Endometrium (tissue), 2 donors: ENCODE measurements at regions not wholly inside any gene's neighbourhood (a gene's known extent, or its start where the extent isn't known, plus 50 kb on each side); places are given as distances from the start of the nearest gene placed in this dataset.
"Not testable (repeated sequence)": the region's sequence is repeated elsewhere in the genome, so short reads cannot be mapped to it uniquely, and the experiment has no call there.

Source experiments
- FAIRE-seq: peaks from 2 replicates; lab custom pipeline; 2012; peaks lifted over from hg19 to GRCh38; lab: Jason Lieb, UNC
- donor health status: control.
- donor health status: control.

DNA sequence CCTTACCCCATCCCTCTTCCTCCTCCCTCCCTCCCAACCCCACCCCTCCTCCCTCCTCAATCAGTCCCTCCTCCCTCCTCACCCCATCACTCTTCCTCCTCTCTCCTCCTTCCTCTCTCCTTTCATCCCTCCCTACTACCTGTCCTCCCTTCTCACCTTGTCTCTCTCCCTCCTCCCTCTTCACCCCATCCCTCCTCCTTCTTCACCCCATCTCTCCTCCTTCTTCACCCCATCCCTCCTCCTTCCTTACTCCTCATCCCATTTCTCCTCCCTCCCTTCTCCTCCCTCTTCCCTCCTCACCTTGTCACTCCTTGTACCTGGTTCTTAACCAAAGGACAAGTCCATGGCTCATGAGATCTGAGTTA, 222.4 kb downstream of the TTLL2 start:
- no peak for FAIRE-seq

DNA sequence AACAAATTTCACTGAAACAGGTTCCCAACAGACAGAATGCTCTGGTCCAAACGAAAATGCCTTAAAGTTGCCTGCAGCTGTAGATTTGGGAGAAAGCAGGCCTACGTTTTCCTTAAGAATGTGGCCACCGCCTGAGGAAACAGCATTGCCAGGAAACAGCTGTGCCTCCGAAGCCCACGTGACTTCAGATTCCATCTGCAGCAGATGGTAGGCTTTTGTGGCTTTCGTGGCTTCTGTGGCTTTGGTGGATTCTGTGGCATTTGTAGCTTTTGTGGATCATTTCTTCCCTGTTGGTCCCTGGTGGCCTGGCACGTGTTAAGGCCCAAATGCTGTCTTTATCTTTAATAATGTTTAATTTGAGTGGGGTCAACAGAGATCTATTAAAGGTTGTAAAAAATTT, 222.9 kb downstream of the TTLL2 start:
- no peak for FAIRE-seq

DNA sequence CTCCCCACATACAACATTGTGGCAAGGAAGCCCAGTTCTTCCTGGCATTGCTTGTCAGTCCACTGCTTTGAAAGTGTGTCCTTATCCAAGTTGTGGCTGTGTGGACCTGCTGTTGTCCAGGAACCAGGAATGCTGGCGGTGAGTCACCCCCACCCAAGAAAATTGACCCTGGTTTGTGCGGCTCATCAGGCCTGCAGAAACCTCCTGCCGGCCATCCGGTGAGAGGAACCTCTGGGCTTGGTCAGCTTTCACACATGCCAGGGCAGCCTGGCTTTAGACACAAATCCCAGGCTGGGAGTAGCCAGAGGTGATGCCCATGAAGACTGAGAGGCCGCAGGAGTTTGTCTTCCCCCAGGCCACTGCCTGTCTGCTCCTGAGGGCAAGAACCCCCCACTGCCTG, 223.6 kb downstream of the TTLL2 start:
- FAIRE-seq = no peak

DNA sequence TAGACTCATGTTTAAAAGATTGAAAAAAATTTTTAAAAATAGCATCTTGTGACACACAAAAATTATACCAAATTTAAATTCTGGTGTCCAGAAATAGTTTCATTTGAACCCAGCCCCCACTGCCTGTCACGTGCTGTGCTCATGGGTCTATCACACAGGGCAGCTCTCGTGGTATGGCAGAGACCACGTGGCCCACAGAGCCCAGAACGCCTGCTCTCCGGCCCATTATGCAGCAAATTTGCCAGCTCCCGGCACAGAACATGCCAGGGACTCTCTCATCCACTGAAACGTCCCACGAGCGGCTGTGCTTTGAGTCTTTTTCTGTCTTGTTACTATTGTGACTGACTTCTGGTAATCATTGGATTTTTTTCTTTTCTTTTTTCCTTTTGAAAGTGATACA, 224.3 kb downstream of the TTLL2 start:
- FAIRE-seq = no peak

DNA sequence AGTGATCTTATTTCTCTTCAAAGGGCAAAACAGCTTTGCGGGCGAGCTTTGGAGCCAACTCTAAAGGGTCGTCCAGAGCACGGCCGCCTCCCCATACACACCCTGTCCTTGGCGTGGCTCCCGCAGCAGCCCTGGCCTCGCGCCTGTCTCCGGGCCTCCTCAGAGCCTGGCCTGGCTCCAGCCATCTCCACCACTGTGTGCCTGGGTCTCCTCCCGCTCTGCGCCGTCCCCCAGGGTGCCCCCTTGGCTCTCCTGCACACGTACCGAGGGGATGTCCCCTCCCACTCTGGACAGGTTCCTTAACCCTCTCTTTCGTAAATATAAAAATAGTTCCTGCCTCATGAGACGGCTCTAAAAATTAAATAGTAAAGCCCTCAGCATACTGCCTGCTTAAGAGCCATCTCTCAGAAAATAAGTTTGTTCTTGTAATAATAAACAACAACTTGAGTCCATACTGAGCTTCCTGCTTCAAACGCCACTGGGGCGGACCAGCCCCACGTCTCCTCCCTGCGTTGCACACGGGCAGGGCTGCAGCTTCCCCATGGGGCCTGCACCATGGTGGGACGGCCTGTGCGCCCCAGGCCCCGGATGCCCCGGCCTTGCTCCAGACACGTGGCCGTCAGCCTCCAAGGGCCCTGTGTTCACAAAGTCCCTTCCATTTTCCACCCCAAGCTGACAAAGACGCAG, 226.2 kb downstream of the TTLL2 start:
- no peak for FAIRE-seq

DNA sequence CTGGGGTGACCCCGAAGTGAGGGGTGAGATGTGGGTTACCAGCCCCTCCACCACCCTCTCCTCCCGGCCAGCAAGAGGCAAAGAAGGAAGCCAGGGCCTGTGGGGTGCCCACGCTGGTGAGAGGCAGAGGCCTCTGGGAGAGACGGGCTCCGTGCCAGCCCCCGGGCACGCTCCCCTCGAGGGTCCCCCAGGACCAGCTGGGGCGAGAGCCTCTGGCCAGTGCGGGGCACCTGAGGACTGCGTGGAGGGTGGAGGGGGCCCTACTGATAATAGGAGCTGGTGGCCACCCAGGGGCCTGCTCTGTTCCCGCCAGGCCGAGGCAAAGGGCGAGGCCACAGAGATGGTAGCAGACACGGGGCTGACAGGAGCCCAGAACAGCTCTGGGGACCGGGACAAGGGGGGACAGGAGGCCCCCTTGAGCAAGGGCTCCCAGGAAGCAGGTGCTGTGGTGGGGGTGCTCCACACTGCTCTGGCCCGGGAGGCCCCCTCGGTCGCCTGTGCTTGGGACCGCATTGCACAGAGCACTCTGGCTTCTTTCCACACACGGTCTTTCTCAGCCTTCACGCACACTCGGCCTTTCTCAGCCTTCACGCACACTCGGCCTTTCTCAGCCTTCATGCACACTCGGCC, 226.9 kb downstream of the TTLL2 start:
- no peak for FAIRE-seq

DNA sequence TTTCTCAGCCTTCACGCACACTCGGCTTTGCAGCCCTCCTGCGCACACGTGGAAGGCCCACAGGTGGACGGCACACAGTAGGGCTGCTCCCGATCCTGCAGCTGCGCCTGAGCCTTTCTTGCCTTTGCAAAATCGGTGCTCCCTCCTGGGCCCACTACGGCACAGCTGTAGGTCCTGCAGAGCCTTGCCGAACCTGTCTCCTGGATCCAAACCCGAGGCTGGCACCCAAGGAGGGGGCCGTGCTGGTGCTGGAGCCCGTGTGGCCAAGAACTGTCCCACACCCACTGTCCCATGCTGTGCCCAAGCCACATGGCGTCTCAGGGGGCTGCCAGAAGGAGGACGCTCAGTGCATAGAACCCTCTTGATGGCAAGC, 227.4 kb downstream of the TTLL2 start:
- no peak for FAIRE-seq

DNA sequence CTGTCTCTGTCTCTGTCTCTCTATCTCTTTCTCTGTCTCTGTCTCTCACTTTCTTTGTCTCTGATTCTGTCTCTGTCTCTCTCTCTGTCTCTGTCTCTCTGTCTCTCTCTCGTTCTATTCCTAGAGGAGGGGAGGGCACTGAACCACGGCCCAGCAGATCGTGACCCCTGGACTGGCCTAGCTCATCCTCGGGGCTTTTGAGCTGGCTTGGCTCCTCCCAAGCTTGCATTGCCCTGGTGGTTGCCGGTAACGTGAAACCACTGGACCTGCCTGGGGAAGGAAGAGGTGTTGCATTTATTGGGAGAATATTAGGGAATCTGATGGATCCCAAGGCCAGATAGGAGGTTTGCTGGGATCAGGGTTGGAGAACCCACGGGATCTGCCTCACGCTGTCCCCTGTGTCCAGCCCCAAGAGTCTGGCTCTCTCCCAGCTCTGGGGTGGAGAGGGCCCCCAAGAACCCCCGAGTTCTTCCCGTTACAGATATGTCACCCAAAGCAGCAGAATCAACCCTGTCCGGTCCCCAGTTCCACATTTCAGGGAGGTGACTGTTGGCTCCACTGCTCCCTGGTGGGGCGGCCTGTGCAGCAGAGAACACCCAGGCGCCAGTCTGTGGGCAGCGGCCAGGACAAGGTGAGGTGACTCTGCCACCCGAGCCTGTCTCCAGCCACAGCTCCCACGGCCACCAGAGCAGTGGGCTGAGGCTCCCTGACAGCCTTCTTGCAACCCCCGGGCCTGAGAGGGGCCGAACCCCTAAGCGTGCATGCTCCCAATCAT, 228.3 kb downstream of the TTLL2 start:
- FAIRE-seq = no peak

DNA sequence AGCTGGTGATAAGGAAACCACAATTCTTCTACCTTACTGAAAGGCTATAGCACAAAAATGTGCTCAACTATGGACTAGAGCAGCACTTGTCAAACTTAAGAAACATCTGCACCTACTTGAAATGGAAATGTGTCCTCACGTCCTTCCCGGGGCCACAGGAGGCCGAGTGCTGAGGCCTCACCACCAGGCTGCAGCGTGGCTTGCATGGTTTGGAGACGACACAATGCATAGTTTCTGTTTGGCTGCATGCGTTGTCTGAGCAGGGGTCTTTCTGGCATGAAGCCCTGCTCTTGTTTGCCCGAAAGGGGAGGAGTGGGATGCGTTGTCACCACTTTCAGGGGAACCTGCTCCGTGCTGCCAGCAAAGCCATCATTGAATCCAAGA, 228.8 kb downstream of the TTLL2 start:
- FAIRE-seq = no peak

DNA sequence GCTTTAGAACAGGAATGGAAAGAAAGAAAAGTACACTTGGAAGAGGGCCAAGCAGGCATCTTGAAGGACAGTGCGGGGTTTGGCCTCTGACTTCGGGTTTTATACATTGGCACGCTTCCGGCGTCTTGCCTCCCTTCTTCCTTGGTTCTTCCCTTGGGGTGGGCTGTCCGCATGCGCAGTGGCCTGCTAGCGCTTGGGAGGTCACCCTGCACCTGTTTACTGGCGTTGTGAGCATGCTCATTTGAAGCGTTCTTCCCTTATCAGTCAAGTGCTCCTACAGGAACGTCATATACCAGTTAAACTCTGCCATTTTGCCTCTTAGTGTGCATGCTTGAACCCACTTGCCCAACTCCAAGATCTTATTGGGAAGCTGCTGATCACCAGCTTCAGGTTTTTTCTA, 230.0 kb downstream of the TTLL2 start:
- no peak for FAIRE-seq

DNA sequence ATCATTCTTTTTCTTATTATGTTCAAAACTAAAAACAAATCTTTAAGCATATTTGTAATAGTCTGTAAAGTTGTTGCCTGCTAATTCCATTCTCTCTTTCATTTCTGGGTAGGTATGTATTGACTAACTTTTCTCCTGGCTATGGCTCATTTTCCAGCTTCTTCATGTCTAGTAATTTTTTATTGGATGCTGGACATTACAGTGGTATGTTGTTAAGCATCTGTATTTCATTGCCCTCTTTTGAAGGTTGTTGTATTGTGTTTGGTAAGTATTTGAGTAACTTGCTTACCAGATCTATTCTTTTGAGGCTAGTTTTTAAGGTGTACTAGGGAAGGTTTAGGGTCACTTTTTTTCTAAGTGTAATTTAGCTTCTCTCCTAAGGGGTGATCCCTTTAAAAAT, 230.9 kb downstream of the TTLL2 start:
- FAIRE-seq = no peak

DNA sequence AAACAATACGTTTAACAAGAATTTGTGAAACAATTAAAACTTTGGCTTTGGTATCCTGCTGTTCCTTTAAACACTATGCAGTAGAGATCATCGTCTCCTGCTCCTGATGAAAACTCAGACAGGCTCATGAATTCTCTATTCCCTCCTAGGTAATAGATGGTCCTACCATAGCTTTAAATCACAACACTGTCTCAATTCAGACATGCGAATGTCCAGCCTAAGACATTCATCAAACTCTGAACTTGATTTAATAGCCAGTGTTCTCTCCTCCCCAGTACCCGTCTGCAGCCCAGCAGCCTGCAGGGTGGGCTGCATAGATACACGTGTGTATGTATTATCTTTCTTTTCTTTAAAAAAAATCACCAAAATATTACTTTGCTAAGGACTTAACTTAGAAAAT, 232.8 kb downstream of the TTLL2 start:
- no peak for FAIRE-seq

DNA sequence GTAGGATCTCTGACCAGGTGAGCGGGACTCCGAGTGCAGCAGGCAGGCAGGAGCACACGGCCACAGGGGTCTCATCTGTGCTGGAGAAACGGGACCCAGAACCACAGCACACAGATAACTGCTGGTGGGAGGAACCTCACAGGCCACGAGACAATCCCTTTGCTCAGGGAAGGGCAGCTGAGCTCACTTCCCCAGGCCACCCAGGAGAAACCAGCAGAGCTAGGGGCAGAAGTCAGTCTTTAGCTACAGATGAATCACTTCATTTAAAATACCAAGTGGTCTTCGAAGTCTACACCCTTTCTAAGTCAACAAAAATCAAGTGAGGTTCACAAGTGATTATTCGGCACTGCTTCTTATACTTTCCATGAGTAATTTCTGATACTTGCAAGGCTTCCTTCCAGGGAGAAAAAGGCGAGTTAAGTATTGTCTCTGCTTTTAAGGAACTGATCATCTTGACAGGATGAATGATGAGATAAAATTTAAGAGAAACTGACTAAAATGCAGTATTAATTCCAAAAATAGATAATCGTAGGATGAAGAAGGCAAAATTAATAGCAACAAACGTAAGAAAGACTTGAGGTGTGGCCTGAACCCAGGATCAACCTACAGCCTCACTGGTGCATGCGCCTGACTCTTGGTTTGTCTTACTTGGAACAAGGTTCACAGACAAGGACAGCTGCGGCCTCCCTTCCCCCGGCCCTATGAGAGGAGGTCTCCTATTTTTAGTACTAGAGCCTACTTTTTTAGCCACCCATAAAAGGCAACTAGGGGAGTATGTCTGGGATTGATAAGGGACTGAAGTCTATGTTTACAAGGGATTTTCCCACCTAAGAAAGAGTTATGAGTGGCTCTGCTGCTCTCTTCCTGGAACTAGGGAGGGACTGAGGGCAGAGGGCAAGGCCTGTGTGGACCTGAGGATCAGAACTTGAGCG, 233.6 kb downstream of the TTLL2 start:
- FAIRE-seq = no peak

DNA sequence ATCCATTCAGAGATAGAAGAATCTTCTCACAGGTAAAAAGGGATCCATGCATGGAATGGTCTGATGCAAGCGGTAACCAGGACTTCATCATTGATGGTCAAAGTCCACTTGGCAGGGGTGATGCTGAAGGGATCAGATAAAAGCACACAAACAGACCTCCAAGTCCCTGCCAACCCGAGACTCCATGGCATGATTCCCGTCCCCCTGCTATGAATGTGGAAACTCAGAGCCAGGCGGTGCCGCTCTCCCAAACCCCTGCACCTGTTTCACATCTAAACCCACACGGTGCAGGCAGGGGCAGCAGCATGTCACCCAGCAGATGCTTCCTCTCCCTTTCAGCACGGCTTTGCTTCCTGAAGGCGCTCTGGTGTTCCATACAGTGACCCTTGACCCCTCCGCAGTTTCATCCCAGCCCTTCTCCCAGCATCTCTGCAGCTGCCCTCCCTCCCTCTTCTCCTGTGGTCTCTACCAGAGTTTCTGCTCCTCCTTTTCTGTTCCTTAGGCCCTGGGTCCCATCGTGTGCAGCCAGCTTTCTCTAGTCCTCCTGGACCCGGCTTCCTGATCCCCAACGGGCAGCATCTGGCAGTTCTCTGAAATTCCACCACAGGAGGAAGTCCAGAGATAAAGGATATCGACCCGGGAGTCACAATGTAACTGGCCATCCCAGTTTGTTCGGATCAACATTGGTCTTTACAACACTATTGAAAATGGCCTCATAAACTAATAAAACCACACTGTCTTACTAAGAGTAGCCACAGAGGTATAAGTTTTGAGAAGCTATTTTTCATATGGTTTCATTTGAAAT, 235.0 kb downstream of the TTLL2 start:
- FAIRE-seq = no peak

DNA sequence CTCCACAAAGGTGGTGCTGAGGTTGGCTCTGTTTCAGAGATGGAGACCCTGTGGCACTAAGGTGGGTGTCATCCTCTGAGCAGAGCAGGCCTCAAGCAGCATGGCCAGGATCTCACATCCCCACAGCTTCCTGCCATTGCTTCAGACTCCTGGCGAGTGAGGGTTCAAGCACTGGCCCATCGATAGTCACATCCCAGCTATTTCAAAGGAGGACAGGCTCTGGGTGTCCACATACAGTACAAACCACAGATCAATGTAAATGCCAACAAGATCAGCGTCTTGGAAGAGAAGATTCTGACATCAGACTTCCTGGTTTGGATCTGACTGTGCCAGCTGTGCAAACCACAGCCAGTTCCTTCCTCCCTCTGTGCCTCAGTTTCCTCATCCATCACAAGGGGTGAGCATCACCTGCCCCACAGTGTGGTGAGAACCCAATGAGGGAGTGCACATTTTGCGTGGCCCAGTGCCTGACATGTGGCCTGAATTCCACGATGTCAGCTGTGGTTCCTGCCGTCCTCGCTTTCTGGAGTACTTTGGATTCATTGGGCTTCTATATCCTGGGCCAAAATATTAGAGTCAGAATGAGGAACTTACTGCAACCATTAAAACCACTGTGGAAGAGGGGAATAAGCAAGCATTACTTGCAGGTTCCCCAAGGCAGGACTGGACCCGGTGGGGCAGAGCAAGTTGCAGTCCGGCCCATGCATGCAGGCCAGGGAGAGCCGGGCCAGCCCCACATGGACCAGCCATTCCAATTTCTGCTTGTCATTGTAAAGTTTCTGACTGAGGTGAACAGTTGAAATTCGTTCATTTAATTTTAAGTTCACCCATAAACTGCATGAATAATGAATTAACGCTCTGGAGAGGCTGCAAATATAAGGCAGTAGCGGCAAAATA, 236.0 kb downstream of the TTLL2 start:
- FAIRE-seq = no peak

DNA sequence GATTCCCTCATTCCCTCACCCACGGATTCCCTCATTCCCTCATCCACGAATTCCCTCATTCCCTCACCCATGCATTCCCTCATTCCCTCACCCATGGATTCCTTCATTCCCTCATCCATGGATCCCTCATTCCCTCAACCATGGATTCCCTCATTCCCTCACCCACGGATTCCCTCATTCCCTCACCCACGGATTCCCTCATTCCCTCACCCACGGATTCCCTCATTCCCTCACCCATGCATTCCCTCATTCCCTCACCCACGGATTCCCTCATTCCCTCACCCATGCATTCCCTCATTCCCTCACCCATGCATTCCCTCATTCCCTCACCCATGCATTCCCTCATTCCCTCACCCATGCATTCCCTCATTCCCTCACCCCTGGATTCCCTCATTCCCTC, 238.0 kb downstream of the TTLL2 start:
- not testable (repeated sequence) for FAIRE-seq

DNA sequence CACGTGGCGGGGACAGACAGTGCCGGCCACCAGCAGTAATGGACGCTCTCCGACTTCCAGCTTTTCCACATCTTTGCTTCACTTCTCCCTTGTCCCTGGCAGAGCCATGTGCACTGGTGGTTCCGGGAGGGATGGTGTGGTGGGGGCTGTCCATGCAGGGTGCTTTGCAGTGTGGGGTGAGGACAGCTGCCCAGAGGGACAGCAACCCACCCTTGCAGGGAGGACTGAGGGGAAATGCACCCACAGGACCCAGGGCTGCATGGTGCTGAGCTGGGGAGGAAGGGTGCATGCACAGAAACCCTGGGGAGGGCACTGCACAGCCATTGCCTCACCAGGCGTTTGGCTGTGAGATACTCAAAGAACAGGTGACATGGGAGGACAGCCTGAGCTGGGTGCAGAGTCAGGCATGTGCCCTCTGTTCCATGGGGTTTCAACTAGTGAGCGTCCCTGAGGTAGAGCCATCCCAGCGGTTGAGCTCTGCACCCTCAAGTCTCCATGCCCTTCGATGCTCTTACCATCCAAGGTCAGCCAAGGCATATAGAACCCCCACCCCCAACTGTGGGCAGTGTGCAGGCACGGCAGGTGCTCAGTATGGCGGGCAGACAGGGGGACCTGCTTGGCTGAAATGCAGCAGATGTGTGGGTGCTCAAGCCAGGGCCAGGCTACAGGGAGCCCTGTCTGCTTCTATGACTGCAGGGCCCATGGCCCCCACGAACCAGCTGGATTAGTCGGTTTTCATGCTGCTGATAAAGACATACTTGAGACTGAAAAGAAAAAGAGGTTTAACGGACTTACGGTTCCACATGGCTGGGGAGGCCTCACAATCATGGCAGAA, 239.7 kb downstream of the TTLL2 start:
- no peak for FAIRE-seq

DNA sequence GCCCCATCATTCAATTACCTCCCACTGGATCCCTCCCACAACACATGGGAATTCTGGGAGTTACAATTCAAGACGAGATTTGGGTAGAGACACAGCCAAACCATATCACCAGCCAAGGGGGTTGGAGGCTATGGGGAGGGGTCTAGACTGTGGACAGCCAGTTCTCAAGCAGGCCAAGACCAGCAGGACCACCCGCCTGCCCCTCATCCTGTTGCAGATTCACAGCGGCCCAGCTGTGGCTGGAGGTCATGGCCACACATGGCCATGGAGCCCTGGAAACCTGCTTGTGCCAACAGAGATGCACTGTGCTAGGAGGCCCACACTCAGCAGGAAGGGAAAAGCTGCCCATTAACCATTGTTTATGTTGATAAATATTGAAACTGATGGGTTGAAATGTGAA, 240.5 kb downstream of the TTLL2 start:
- no peak for FAIRE-seq

DNA sequence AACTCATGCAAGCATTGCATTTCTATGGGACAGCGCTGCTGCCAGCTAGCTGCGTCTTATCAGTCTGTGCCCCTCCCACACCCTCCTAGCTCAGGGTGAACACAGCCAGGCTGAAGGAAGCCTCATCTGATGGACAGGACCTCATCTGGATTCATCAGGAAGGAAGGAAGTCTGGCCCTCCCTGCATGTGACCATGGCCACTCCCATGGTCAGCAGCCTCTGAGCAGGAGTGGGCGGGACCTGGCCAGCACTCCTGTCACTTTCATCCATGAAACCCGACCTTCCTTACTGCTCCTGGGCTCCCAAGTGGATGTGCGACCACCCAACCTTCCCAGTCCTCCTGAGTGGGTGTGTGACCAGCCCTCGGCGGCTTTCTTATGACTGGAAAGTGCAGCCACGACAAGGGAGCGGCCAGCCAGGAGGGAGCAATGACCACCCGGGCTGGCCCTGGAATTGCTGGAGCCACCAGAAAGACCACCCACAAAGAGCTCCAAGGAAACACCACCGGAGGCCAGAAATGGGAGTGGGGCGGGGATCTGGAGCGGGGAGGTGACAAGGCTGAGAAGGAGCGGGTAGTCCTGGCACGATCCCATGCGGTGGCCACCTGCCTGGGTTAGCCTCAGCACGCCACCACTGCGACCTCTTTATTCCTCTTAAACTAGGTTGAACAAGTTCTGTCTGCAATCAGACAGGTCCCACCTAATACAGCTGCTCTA, 241.2 kb downstream of the TTLL2 start:
- no peak for FAIRE-seq
